ENCODE measurements at regions not wholly inside any gene's neighbourhood (a gene's known extent, or its start where the extent isn't known, plus 50 kb on each side); places are given as distances from the start of the nearest gene placed in this dataset.
"Not testable (repeated sequence)": the region's sequence is repeated elsewhere in the genome, so short reads cannot be mapped to it uniquely, and the experiment has no call there.

DNA sequence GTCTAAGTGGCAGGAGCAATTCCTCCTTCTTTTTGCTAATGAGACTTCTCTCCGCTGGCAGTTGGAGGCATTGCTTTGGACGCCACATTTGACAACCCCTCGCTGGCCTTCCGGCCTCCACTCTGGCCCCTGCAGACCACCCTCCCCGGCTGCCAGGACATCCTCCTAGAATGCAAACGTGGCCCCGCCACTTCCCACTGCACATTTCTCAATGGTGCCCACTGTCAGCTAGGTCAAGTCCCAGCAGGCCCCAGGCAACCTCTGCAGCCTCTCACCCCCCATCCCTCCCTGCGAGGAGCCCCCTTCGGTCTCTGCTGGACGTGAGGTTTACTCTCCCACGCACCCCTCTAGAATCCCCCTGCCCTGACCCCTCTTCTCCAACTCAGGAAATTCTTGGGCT is 250.3 kb downstream of the FOXL1 start:
- DNase-seq (ENCODE audit: low read depth in 2 of 2) = no peak

DNA sequence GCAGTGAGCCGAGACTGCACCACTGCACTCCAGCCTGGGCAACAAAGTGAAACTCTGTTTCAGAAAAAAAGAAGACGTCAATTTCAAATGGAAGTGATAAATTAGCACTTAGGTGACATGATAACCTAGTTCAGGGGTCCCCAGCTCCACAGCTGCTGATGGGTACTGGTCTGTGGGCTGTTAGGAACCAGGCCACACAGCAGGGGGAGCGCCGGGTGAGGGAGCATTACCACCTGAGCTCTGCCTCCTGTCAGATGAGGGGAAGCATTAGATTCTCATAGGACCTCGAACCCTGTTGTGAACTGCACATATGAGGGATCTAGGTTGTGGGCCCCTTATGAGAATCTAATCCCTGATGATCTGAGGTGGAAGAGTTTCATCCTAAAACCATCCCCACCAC is 253.0 kb downstream of the FOXL1 start:
- DNase-seq (ENCODE audit: low read depth in 2 of 2) = no peak

DNA sequence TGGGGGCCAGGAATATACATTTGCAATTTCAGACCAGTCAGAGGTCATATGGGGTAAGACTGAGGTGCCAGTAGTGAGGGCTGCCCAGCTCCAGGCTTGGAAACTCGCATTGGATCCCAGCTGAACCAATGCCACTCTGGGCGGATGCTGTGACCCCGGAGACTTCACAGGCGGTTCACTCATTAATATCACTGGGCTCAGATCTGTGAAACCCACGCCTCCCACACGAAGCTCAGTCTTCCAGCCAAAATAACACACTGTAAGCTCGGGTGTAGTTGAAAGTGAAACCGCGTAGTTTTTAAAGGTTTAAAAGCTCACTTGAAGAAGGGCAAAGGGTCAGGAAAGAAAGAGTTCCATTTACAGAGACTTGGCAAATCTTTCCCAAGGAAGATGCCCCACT is 254.8 kb downstream of the FOXL1 start:
- DNase-seq (ENCODE audit: low read depth in 2 of 2) = no peak

DNA sequence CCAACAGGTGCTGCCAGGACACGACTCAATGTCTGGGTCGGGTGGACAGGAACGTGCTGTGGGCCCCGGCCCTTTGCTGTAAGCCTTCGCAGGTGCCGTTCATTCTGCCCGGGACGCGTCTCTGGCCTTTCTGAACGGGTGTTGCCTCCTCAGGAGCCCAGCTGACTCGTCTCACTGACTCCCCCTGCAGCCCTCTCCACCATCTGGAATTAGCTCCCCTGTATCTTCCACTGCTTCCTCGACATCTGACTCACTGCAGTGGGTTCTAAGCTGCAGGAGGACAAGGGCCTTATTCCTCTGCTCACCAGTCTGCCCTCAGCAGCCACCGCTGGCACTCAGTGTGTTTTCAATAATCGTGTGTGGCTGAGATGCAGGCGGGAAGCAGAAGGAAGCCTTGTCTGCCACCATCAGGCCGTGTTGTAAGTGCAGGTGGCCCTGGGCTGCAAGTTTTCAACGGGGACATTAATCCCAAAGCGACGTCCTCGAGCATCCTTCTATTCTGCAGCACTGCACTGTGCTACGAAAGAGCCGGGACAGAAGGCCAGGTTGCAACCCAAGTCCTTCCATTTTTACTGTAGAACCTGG is 256.2 kb downstream of the FOXL1 start:
- no peak for DNase-seq (ENCODE audit: low read depth in 2 of 2)

DNA sequence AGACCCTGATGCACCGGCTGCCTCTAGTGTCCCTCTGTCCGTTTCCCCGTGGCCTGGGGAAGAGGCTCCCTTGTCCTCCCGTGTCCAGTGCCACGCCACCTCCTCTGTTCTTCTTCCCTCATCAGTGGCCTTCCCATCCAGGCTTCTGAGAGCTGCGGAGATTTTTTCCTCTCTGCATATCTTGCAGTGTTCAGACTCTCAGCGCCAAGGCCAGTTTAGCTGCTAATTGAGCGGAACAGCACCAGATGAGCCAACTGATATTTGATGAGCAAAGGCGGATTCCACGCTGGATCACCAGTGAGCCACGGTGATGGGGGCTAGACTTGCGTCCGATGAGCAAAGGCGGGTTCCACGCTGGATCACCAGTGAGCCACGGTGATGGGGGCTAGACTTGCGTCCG is 257.6 kb downstream of the FOXL1 start:
- no peak for DNase-seq (ENCODE audit: low read depth in 2 of 2)

DNA sequence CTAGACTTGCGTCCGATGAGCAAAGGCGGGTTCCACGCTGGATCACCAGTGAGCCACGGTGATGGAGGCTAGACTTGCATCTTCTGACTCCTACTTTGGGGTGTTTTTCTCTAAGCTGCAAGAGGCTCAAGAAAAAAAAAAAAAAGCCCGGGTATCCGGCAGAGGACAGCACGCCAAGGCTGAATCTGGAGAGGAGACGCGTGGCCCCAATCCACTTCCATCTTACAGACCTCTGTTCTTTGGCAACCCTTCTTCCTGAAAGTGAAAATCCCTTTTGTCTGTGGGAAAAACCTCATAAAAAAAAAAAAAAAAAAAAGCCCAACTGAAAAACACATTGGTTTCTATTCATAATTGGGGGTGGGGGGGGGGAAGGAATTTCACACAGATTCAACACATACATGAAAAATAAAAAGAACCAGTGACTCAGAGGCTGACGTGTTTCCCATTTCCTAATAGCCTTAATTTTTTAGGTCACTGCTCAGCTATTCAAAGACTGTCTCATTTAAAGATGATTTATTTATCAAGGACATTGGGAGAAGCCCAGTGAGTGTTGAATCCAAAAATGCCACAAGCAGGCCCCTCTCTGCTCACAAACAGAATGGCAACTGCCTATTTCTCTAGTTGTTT is 258.3 kb downstream of the FOXL1 start:
- DNase-seq (ENCODE audit: low read depth in 2 of 2) = no peak

DNA sequence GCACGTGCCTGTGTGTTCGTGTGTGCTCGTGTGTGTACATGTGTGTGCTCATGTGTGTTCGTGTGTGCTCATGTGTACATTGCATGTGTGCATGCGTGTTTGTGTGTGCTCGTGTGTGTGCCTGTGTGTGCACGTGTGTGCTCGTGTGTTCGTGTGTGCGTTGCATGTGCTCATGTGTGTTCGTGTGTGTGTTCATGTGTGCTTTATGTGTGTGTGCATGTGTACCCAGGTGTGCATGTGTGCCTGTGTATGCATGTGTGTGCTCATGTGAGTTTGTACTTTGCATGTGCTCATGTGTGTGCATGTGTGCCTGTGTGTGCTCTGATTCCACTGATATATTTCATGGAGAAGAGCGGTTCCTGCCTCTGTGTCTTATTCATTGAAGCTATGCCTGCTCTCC is 265.5 kb downstream of the FOXL1 start:
- no peak for DNase-seq (ENCODE audit: low read depth in 2 of 2)

DNA sequence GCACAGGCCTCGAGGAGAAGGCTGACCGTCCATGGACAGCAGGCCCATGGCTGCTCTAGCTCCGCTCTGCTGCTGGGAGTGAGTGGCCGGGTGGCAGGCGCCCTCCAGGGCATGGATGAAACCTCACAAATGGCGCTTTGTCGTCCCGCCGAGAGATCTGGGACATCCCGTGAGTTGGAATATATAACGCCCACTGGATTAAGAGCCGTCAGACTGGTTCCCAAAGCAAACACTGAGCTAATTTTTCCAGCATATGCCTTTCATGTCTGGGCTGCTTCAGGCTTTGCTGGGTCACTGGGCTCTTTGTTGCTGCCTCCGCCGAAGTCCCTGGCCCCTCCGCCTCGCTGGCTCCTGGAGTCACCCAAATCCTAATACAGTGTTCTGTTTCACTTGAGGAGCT is 266.3 kb downstream of the FOXL1 start:
- DNase-seq (ENCODE audit: low read depth in 2 of 2) = no peak

DNA sequence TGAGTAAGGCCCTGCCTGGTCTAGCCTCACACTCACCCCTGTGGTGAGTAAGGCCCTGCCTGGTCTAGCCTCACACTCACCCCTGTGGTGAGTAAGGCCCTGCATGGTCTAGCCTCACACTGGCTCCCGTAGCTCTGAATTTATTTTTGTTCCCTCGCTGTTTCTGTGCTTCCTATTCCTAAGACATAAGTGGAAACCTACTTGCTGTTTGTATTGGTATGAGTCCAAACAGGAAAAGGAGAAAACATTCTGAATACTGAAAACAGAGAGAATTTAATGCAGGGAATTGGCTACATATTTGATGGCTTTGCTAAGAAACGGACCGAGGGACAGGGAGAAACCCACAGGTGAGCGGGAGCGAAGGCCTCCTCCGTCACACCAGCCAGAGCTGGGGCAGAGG is 267.8 kb downstream of the FOXL1 start:
- DNase-seq (ENCODE audit: low read depth in 2 of 2) = no peak

DNA sequence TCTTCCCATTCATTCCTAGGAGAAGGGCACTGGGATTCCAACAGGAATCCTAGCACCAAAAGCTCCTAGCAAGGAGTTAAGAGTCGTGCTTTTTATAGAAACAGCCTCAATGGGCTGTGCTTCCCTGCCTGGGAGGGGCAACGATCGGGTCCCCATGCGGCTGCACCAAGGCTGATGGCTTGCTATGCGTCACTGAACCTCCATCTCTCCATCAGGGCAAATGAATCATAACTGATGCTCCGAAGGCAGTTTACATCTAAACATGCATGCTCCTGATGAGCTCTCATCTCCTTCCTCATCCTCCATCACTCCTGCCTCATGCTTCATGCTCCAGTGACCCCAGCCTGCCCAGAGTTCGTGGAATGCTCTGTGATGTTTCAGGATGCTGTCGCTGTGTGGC is 270.5 kb downstream of the FOXL1 start:
- DNase-seq (ENCODE audit: low read depth in 2 of 2) = no peak

DNA sequence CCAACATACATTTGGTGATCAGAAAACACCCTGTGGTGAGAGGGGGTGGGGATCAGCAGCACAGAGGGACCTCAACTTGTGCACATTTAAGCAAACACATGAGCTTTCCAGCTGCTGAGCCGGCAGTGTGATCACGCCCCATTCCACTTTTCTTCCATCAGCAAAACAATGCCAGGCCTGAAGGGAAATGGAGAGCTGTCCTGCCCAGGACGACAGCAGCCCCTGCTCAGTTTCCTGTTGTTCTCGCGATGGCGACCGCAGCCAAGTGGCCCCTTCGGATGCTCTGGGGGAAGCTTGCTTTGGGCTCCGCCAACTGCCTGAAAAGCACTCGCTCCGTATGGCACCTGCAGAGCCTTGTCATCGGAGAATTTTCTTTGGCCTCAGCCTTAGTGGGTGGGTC is 272.3 kb downstream of the FOXL1 start:
- DNase-seq (ENCODE audit: low read depth in 2 of 2) = no peak

DNA sequence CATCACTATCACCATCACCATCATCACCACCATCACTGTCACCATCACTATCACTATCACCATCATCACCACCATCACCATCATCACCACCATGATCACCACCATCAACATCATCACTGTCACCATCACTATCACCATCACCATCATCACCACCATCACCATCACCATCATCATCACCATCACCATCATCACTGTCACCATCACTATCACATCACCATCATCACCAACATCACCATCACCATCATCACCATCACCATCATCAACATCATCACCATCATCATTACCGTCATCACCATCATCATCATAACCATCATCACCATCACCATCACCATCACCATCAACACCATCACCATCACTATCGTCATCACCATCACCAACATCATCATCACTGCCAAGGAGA is 273.8 kb downstream of the FOXL1 start:
- DNase-seq (ENCODE audit: low read depth in 2 of 2) = no peak

DNA sequence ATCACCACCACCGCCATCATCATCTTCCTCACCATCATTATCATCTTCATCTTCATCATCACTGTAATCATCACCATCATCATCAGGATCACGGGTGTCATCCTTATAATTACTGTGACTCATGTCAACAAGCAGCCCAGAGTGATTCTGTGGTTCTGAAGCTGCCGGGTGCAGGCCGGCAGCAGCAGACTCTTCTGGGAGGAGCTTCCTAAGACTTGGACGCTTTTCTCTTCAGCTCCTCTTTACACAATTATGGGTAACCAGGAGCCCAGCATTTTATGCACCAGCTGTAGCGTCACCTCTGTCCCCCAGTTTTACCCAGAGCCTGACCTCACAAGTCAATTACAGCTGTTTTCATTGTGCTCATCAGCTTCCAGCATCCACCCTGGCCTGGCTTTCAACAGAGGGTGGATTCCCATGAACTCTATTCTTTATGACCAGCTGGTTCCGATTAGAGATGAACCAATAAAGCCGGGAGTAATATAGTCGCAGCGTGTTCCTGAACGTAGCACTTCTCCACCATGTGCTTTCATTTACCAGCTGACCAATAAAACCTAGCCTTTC is 275.8 kb downstream of the FOXL1 start:
- no peak for DNase-seq (ENCODE audit: low read depth in 2 of 2)

DNA sequence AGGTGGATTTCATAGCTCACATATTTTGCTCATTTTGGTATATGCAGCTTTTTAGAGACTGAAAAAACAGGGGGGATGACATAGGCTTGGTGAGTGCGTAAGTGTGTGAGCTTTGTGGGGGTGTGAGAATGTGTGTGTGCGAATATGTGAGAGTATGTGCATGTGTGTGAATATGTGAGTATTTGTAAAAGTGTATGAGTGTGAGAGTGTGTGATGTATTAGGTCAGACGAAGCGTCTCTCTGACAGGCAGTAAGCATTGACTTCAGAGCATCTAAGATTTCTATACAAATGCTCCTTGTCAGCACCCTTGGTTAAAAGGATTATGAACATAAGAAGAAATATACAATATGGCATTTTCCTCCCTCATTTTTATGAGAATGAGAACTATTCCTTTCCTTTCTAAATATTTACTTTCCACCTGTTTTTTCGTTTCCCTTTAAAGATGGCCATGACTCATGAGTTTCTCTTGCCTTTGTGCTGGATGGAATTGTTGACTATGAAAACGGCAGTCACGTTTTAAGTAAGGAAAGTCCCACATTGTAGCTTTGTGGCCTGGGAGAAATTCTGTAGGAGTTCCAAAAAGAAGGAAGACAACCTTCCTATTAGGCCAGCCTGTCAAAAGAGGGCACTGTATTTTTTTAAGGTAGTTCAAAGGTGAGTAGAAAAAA is 276.4 kb downstream of the FOXL1 start:
- DNase-seq (ENCODE audit: low read depth in 2 of 2) = no peak

DNA sequence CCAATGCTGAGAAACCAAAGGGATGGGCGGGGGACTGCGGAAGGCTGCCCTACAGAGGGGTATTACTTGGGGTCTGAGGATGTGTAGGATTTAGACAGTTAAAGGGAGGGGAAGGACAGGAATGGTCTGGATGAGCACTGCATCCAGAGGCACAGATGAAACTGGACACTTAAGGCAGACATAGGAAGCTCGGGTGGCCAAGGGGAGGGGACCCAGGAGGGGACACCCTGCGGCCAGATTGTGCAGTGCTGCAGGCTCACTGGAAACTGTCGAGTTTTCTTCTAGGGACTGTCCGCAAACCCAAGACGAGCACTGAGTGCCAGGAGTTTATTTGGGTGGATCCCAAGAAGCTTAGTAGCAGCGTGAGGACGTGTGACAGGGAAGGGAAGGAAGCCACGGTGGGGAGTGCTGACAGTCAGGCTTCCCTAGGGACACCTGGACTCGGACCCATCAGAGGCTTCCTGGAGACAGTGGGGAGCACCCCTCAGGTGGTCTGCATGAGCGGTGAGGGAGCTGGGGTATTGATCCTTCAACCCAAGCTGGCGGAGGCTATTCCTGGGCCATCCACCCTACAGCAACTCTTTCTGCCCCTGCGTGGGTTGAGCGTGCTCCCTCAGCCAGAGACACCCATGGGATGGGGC is 278.7 kb downstream of the FOXL1 start:
- no peak for DNase-seq (ENCODE audit: low read depth in 2 of 2)

DNA sequence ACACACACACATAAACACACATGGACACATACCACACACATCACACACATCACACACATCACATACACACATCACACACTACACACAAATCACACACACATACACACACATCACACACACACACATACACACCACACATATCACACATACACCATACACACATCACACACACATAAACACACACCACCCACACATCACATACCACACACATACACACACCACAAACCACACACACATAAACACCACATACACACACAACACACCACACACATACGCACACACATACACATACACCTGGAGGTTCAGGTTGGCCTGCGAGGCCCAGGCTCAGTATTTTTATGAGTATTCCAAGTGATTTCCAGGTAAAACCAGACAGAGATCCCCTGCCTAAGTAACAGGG is 279.5 kb downstream of the FOXL1 start:
- DNase-seq (ENCODE audit: low read depth in 2 of 2) = no peak

DNA sequence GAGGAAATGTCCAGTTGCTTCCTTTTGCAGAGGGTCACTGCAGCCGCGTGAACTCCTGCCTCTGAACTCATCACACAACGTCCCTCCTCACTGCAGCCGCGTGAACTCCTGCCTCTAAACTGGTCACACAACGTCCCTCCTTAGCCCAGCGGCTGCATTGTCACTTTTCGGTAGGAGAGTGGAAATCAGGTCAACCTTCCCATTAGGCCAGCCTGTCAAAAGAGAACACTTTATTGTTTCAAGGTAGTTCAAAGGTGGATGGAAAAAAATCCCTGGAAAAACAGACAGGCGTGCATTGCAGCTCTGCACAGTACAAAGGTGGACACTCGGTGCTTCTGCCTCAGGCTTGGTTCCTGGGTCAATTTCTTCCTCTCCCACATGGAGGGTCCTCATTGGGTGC is 280.2 kb downstream of the FOXL1 start:
- DNase-seq (ENCODE audit: low read depth in 2 of 2) = no peak

DNA sequence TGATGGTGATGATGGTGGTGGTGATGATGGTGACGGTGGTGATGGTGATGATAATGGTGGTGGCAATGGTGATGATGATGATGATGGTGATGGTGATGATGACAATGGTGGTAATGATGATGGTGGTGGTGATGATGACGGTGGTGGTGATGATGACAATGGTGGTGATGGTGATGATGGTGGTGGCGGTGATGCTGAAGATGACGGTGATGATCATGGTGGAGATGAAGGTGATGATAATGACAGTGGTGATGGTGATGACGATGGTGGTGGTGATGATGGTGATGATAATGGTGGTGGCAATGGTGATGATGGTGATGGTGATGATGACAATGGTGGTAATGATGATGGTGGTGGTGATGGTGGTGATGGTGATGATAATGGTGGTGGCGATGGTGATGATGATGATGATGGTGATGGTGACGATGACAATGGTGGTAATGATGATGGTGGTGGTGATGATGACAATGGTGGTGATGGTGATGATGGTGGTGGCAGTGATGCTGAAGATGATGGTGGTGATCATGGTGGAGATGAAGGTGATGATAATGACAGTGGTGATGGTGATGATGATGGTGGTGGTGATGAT is 283.0 kb downstream of the FOXL1 start:
- DNase-seq (ENCODE audit: low read depth in 2 of 2) = not testable (repeated sequence)

DNA sequence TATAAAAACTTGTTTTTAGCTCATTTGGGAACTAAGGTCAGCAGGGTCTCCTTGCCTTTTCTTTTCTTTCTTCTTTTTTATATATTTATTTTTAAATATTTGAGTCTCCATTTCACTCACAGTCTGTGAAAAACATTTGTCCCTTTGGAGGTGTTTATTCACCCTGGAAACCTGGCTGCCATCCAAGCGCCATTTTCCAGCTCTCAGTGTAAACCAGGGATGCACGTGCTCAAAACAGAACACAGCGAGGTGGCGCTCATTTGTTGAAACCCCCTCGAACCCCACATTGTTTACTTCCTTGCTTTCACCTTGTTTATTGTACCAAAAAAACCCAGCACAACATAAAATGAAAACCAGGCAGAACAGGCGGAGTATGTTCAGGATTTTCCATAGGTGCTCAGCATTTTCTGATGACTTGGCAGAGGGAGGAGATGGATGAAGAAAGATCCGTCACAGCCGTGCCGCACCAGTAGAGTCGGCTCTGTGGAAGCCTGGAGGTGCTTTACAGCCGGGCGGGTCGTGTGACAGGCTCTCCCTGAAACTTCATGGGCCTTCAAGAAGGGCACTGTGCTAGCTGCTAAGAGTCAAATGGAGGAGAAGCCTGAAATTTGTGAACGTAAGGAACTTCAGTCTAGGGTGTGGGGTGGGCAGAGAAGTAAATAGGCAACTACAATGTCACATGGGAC is 284.4 kb downstream of the FOXL1 start:
- no peak for DNase-seq (ENCODE audit: low read depth in 2 of 2)

DNA sequence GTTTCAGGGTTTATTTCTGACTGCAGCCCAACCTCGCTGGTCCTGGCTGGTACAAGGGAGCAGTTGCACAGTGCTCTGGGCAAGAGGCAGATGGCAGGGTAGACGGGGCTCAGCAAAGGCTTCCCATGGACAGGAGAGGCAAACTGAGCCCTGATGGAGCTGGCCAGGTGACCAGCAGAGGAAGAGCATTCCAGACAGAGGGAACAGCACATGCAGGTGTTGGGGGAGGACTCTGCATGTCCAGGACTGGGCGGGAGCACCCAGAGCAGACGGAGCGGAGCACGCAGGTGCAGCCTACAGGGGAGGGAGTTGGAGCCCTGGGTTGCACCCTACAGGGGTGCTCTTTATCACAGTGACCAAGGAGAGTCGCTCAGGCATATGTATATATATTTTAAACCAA is 285.3 kb downstream of the FOXL1 start:
- DNase-seq (ENCODE audit: low read depth in 2 of 2) = no peak

DNA sequence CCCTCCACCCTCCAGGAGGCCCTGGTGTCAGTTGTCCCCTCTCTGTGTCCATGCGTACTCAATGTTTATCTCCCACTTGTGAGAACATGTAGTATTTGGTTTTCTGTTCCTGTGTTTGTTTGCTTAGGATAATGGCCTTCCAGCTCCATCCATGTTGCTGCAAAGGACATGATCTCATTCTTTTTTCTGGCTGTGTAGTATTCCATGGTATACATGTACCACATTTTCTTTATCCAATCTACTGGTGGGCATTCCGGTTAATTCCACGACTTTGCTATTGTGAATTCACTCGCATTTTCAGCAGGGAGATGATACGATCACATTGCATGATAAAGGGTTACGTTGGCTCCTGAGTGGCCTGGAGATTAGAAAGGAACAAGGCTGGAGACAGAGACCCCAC is 286.2 kb downstream of the FOXL1 start:
- DNase-seq (ENCODE audit: low read depth in 2 of 2) = no peak
